Stimulated activated CD4-positive, alpha-beta T cell treated with anti-CD3 and anti-CD28 coated beads, Interleukin-15, amount 100 ng/mL, for 24 hours (primary cell): ENCODE measurements at regions not wholly inside any gene's neighbourhood (a gene's known extent, or its start where the extent isn't known, plus 50 kb on each side); places are given as distances from the start of the nearest gene placed in this dataset.
A peak's percentile ranks its signal among the peaks of the same experiment; 100 is the strongest.
"Not testable (repeated sequence)": the region's sequence is repeated elsewhere in the genome, so short reads cannot be mapped to it uniquely, and the experiment has no call there.

Source experiments
- DNase-seq: peaks from one replicate; pipeline ENCODE4 v3.0.0-alpha.2; 2020

DNA sequence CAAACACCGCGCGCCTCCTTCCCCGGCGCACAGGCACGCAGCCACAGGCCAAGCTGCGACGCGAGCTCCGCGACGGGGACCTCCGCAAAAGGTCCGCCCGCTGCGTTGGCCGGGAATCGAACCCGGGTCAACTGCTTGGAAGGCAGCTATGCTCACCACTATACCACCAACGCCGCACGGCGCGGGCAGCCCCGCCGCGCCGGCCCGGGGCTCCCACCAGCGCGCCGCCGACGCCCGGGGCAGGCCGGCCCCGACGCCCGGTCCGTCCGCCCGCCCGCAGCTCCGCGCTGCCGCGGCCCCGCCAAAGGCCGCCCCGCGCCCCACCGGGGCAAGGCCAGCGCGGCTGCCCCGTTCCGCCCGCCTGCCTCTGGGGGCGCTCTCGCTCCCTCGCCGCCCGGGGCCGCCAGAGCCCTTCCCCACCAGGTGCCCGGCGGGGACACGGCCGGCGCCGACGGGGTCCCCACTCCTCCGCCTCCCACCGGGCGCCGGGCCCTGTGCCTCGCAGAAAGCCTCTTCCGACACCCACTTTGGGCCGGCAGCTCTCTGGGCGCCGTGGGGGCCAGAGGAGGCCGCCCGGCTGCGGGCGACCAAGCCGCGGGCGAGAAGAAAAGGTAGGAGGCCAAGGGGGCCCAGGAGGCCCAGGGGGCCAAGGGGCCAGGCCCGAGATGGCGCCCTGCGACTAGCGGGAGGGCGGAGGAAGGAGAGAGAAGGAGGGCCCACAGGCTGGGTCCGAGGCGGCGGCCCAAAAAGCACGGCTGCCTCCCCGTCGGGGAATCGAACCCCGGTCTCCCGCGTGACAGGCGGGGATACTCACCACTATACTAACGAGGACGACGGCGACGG, 50.2 kb upstream of the FCGR2A start:
- DNase-seq, result not testable (repeated sequence)

DNA sequence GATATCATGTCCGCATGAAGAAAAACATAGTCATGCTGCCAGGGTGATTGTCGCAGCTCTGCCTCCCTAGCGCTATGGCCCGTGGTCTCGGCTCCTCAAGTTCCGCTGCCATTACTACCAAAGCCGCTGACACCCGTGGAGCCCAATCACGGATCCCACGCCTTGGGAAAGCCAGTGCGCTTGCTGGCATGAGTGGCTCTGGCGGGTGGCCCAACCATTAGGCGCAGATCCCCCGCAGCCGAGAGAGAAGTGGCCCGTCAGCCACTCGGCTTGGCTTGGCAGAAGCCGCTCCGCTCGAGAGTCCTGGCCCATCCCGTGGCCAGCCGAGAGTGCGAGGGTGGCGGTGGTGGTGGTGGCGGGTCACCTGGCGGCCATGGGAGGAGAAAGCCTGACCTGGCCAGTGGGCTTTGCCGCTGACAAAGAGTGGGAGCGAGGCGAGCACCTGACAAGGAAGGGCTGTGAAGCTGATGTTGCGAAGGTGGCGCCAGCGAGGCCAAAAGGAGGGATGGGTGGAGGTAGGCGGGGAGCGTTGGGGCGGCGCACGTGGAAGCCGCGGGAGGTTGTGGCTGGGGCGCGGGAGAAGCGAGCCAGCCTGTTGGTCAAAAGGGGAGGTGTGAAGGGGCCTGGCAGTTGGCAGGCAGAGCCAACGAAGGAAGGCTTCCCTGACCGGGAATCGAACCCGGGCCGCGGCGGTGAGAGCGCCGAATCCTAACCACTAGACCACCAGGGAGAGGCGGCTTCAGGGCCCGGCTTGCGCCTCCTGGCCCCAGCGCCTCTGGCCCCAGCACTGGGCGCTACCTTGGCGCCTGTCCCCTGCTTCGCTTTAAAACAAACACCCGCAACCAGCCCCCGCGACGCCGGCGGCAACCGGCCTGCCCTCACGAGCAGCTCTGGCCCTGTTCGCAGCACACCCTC, 51.0 kb upstream of the FCGR2A start:
- DNase-seq, result not testable (repeated sequence)

GRCh38 chr1:161451698-161452348, 53.4 kb upstream of the FCGR2A start:
- DNase-seq, result not testable (repeated sequence)

DNA sequence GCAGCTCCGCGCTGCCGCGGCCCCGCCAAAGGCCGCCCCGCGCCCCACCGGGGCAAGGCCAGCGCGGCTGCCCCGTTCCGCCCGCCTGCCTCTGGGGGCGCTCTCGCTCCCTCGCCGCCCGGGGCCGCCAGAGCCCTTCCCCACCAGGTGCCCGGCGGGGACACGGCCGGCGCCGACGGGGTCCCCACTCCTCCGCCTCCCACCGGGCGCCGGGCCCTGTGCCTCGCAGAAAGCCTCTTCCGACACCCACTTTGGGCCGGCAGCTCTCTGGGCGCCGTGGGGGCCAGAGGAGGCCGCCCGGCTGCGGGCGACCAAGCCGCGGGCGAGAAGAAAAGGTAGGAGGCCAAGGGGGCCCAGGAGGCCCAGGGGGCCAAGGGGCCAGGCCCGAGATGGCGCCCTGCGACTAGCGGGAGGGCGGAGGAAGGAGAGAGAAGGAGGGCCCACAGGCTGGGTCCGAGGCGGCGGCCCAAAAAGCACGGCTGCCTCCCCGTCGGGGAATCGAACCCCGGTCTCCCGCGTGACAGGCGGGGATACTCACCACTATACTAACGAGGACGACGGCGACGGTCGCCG, 57.4 kb upstream of the FCGR2A start:
- DNase-seq, result not testable (repeated sequence)

GRCh38 chr1:161447040-161447759, 58.1 kb upstream of the FCGR2A start:
- not testable (repeated sequence) for DNase-seq

DNA sequence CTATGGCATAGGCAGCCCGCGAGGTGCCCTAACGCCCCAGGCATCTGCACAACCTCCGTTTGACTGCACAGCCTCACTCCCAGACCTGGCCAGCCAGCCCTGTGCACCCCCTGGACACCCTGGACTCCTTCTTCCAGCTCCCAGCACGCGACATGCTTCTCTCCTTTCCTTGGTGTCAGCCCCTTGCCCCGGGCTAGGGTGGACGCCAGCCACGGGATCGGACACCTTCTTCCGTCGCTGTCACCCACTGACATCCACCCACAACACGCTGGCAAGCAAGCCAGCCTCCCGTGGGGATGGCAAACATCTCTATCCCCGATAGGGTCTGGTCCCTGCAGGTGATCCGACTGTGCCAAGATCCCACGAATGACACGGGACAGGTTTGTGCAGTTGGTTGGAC, 60.5 kb upstream of the FCGR2A start:
- DNase-seq, result not testable (repeated sequence)

- DNase-seq, result not testable (repeated sequence)
Measured at GRCh38 chr1:161444255-161444654, 61.0 kb upstream of the FCGR2A start.

DNA sequence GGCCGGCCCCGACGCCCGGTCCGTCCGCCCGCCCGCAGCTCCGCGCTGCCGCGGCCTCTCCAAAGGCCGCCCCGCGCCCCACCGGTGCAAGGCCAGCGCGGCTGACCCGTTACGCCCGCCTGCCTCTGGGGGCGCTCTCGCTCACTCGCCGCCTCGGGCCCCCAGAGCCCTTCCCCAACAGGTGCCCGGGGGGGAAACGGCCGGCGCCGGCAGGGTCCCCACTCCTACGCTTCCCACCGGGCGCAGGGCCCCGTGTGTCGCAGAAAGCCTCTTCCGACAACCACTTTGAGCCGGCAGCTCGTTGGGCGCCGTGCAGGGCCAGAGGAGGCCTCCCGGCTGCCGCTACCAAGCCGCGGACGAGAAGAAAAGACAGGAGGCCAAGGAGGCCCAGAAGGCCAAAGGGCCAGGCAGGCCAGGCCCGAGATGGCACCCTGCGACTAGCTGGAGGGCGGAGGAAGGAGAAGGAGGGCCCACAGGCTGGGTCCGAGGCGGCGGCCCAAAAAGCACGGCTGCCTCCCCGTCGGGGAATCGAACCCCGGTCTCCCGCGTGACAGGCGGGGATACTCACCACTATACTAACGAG, 64.9 kb upstream of the FCGR2A start:
- peak; percentile 81 for DNase-seq

DNA sequence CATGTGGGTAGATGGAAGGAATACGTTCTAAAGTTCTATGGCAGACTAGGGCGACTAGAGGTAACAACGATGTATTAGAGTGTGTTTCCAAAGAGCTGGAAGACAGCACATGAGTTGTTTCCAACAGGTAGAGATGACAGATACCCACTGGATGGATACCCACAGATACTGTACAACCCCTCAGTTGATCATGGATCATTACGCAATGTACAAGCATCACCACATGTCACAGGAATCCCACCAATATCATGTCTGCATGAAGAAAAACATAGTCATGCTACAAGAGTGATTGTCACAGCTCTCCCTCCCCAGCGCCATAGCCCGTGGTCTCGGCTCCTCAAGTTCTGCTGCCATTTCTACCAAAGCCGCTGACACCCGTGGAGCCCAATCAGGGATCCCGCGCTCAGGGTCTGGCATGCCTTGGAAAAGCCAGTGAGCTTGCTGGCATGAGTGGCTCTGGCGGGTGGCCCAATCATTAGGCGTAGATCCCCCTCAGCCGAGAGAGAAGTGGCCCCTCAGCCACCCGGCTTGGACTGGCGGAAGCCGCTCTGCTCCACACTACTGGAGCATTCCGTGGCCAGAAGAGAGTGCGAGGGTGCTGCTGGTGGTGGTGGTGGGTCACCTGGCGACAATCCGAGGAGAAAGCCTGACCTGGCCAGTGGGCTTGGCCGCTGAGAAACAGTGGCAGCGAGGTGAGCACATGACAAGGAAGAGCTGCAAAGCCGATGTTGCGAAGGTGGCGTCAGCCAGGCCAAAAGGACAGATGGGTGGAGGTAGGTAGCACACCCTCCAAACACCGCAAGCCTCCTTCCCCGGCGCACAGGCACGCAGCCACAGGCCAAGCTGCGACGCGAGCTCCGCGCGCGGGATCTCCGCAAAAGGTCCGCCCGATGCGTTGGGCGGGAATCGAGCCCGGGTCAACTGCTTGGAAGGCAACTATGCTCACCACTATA, 65.7 kb upstream of the FCGR2A start:
- DNase-seq, result peak; percentile 70

DNA sequence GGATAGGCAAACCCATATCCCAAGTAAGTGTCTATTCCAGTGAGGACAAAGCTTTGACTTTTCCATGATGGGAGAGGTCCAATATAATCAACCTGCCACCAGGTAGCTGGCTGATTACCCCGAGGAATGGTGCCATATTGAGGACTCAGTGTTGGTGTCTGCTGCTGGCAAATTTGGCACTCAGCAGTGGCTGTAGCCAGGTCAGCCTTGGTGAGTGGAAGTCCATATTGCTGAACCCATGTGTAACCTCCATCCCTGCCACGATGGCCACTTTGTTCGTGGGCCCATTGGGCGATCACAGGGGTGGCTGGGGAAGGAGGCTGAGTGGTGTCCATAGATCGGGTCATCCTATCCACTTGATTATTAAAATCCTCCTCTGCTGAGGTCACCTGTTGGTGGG, 65.5 kb upstream of the CFAP126 start:
- not testable (repeated sequence) for DNase-seq

DNA sequence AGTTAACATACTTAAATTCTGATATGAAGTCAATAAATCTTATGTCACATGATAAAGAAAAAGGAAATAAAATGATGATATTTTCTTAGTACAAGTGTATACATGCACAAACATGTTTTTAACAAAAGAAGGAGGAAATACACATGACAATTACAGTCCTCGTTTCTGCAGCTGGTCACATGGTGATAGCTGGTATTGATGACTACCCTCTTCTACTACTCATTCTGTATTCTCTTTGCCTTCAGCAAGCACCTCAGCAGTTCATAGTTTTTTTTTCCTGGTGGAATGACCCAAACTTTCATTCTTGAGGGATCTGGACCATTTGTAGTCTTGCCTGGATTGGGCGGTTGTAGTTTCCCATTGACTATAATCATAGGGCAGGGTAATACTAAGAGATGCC, 64.4 kb upstream of the CFAP126 start:
- no peak for DNase-seq

- DNase-seq, result peak; percentile 70
Measured at GRCh38 chr1:161427733-161428516, 60.2 kb upstream of the CFAP126 start.

DNA sequence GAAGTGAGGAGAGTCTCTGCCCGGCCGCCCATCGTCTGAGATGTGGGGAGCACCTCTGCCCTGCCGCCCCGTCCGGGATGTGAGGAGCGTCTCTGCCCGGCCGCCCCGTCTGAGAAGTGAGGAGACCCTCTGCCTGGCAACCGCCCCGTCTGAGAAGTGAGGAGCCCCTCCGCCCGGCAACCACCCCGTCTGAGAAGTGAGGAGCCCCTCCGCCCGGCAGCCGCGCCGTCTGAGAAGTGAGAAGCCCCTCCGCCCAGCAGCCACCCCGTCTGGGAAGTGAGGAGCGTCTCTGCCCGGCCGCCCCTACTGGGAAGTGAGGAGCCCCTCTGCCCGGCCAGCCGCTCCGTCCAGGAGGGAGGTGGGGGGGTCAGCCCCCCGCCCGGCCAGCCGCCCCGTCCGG, 55.2 kb upstream of the CFAP126 start:
- DNase-seq, result not testable (repeated sequence)

DNA sequence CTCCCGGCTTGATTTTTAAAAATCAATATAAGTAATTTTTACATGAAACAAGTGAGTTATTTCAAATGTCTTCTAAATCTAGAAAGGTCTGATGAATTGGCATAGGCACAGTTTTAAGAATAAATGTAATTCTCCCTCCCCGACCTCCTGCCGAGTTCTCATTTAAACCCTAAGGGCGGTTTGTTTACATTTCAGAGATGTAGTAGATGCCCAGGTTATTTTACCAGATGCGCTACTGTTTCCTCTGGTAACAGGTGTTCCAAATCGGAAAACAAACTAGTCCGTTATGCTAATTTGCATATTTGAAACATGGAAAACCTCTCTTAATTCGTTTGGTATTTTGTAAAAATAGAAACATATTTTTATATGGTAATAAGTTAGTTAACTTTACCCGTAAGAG, 53.8 kb upstream of the CFAP126 start:
- DNase-seq, result no peak

DNA sequence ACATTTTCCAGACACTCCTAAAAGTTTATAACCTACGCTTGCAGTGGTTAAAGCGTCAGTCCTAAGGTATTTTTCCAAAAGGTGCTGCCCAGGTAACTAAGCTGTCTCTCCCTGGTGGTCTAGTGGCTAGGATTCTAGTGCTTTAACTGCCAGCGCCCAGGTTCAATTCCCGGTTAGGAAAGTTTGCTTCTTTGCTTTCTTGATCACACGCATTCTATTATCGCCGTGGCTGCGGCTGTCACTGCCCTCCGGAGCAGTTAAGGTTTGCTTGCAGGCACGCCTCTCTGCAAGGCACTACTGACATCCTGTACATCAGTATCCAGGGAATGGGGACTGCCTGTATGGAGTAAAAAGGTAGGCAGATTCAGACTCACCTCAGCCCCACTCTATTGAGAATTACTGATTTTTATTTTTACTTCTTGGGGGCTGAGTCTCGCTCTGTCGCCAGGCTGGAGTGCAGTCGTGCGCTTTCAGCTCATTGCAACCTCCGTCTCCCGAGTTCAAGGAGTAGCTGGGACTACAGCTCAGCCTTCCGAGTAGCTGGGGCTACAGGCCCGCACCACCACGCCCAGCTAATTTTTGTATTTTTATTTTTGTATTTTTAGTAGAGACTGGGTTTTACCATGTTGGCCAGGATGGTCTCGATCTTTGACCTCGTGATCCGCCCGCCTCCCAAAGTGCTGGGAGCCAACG, 53.2 kb upstream of the CFAP126 start:
- no peak for DNase-seq

- DNase-seq, result not testable (repeated sequence)
Measured at GRCh38 chr1:161417536-161417935, 49.9 kb upstream of the CFAP126 start.
